ENCODE measurements at regions not wholly inside any gene's neighbourhood (a gene's known extent, or its start where the extent isn't known, plus 50 kb on each side); places are given as distances from the start of the nearest gene placed in this dataset.

GRCh38 chr16:25419681-25420080 is 162.0 kb upstream of the ZKSCAN2 start:
- Histone ChIP-seq H2AFZ (ENCODE audit: low read length) (no peak overlapping the region), H3K9me2 (ENCODE audit: low read depth, low read length) (no peaks in the 10 kb centered on the region), H3K4me3 (ENCODE audit: low read depth, low read length, poor library complexity, severe bottlenecking) (no peak overlapping the region), H4K20me1 (ENCODE audit: insufficient read depth, low read length) (no peaks in the 10 kb centered on the region), H3K4me2 (ENCODE audit: low read length) (no peak overlapping the region), H3K9ac (ENCODE audit: low read length) (no peak overlapping the region), H3K4me1 (ENCODE audit: insufficient read depth, low read length, severe bottlenecking) (no peaks in the 10 kb centered on the region), H3K27ac (ENCODE audit: low read depth, low read length, poor library complexity, severe bottlenecking) (no peak overlapping the region), H3K9me3 (ENCODE audit: low read length) (no peaks in the 10 kb centered on the region), H3K27me3 (ENCODE audit: insufficient read depth, low read length) (no peaks in the 10 kb centered on the region), H3F3A (ENCODE audit: insufficient read depth, low read length) (no peaks in the 10 kb centered on the region), H3K36me3 (ENCODE audit: insufficient read depth, low read length) (no peaks in the 10 kb centered on the region), H3K79me2 (ENCODE audit: insufficient read depth, low read length) (no peaks in the 10 kb centered on the region)
- no peak for TF ChIP-seq EZH2 (IDR thresholded peaks at IDR 0.05; ENCODE audit: borderline replicate concordance, low read length)

GRCh38 chr16:25419153-25419552 is 161.5 kb upstream of the ZKSCAN2 start:
- Histone ChIP-seq H3K27ac (ENCODE audit: low read depth, low read length, poor library complexity, severe bottlenecking) (no peak overlapping the region), H2AFZ (ENCODE audit: low read length) (no peak overlapping the region), H3K9ac (ENCODE audit: low read length) (no peak overlapping the region), H3K4me3 (ENCODE audit: low read depth, low read length, poor library complexity, severe bottlenecking) (no peak overlapping the region), H3F3A (ENCODE audit: insufficient read depth, low read length) (no peaks in the 10 kb centered on the region), H3K9me2 (ENCODE audit: low read depth, low read length) (no peaks in the 10 kb centered on the region), H3K27me3 (ENCODE audit: insufficient read depth, low read length) (no peaks in the 10 kb centered on the region), H3K9me3 (ENCODE audit: low read length) (no peaks in the 10 kb centered on the region), H3K4me2 (ENCODE audit: low read length) (no peak overlapping the region), H3K36me3 (ENCODE audit: insufficient read depth, low read length) (no peaks in the 10 kb centered on the region), H4K20me1 (ENCODE audit: insufficient read depth, low read length) (no peaks in the 10 kb centered on the region), H3K79me2 (ENCODE audit: insufficient read depth, low read length) (no peaks in the 10 kb centered on the region), H3K4me1 (ENCODE audit: insufficient read depth, low read length, severe bottlenecking) (no peaks in the 10 kb centered on the region)
- TF ChIP-seq CTCF (IDR thresholded peaks at IDR 0.05; ENCODE audit: low read length) = no peak
- no peak for TF ChIP-seq EZH2 (IDR thresholded peaks at IDR 0.05; ENCODE audit: borderline replicate concordance, low read length)

GRCh38 chr16:25416002-25416401 is 158.4 kb upstream of the ZKSCAN2 start:
- Histone ChIP-seq H3K9me3 (ENCODE audit: low read length) (no peaks in the 10 kb centered on the region), H4K20me1 (ENCODE audit: insufficient read depth, low read length) (no peaks in the 10 kb centered on the region), H3K79me2 (ENCODE audit: insufficient read depth, low read length) (no peaks in the 10 kb centered on the region), H3K4me3 (ENCODE audit: low read depth, low read length, poor library complexity, severe bottlenecking) (no peak overlapping the region), H3K4me2 (ENCODE audit: low read length) (no peak overlapping the region), H2AFZ (ENCODE audit: low read length) (no peak overlapping the region), H3K9me2 (ENCODE audit: low read depth, low read length) (no peaks in the 10 kb centered on the region), H3K4me1 (ENCODE audit: insufficient read depth, low read length, severe bottlenecking) (no peaks in the 10 kb centered on the region), H3K27ac (ENCODE audit: low read depth, low read length, poor library complexity, severe bottlenecking) (no peak overlapping the region), H3K36me3 (ENCODE audit: insufficient read depth, low read length) (no peaks in the 10 kb centered on the region), H3K9ac (ENCODE audit: low read length) (no peak overlapping the region), H3K27me3 (ENCODE audit: insufficient read depth, low read length) (no peaks in the 10 kb centered on the region), H3F3A (ENCODE audit: insufficient read depth, low read length) (no peaks in the 10 kb centered on the region)
- no peak for TF ChIP-seq EZH2 (IDR thresholded peaks at IDR 0.05; ENCODE audit: borderline replicate concordance, low read length)
- no peak for TF ChIP-seq CTCF (IDR thresholded peaks at IDR 0.05; ENCODE audit: low read length)

GRCh38 chr16:25413975-25414374 is 156.3 kb upstream of the ZKSCAN2 start:
- Histone ChIP-seq H3K4me3 (ENCODE audit: low read depth, low read length, poor library complexity, severe bottlenecking) (no peak overlapping the region), H3K9me2 (ENCODE audit: low read depth, low read length) (no peaks in the 10 kb centered on the region), H3K9me3 (ENCODE audit: low read length) (no peaks in the 10 kb centered on the region), H3K9ac (ENCODE audit: low read length) (no peak overlapping the region), H3K79me2 (ENCODE audit: insufficient read depth, low read length) (no peaks in the 10 kb centered on the region), H3K4me2 (ENCODE audit: low read length) (no peak overlapping the region), H3K27me3 (ENCODE audit: insufficient read depth, low read length) (no peaks in the 10 kb centered on the region), H3F3A (ENCODE audit: insufficient read depth, low read length) (no peaks in the 10 kb centered on the region), H3K4me1 (ENCODE audit: insufficient read depth, low read length, severe bottlenecking) (no peaks in the 10 kb centered on the region), H4K20me1 (ENCODE audit: insufficient read depth, low read length) (no peaks in the 10 kb centered on the region), H2AFZ (ENCODE audit: low read length) (no peak overlapping the region), H3K27ac (ENCODE audit: low read depth, low read length, poor library complexity, severe bottlenecking) (no peak overlapping the region), H3K36me3 (ENCODE audit: insufficient read depth, low read length) (no peaks in the 10 kb centered on the region)
- TF ChIP-seq CTCF (IDR thresholded peaks at IDR 0.05; ENCODE audit: low read length) = no peak
- no peak for TF ChIP-seq EZH2 (IDR thresholded peaks at IDR 0.05; ENCODE audit: borderline replicate concordance, low read length)
